ENCODE measurements at regions not wholly inside any gene's neighbourhood (a gene's known extent, or its start where the extent isn't known, plus 50 kb on each side); places are given as distances from the start of the nearest gene placed in this dataset.

DNA sequence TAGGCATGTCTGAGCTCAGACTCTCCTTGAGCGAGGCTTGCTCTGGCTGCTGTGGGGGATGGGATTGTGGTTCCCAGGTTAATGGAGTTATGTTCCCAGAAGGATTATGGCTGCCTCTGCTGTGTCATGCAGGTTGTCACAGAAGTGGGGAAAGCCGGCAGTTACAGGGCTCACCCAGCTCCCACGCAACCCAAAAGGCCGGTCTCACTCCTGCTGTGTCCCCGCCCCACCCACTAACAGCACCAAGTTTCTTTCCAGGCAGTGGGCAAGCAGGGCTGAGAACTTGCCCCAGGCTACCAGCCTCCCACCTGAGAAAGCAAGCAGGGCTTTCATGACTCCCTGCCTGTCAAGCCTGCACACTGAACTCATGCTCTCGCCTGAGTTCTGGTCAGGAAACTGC, 750.5 kb downstream of the FRK start:
- TF ChIP-seq CEBPB (IDR thresholded peaks at IDR 0.05; ENCODE audit: low read depth) (no peak), SP1 (IDR thresholded peaks at IDR 0.05; ENCODE audit: low read depth) (no peak)
- CTCF ChIA-PET, result no interaction called here
- no peak overlapping the region for H3K27ac ChIP-seq (ENCODE audit: low read depth, low read length)
- no TSS peak for BruUV-seq (replicated peaks)
- no peaks in the 10 kb centered on the region for H3K9me3 ChIP-seq (ENCODE audit: control insufficient read depth in 1 of 2, insufficient read depth in 1 of 2, low read depth in 1 of 2, low read length in 2 of 2)
- H3K4me1 ChIP-seq (ENCODE audit: control insufficient read depth in 1 of 2, insufficient read depth in 2 of 2, low read length in 2 of 2), result no peaks in the 10 kb centered on the region
- POLR2A ChIA-PET, result no interaction called here
- no peaks in the 10 kb centered on the region for H3K36me3 ChIP-seq (ENCODE audit: control insufficient read depth in 1 of 2, insufficient read depth in 2 of 2, low read length in 2 of 2)
- no peaks in the 10 kb centered on the region for H3K27me3 ChIP-seq (ENCODE audit: insufficient read depth, low read length)
- no peaks in the 10 kb centered on the region for H4K20me1 ChIP-seq (ENCODE audit: insufficient read depth)
- no peaks in the 10 kb centered on the region for H3K9me2 ChIP-seq (ENCODE audit: insufficient read depth)
- ATAC-seq (no peak), DNase-seq (ENCODE audit: low read depth, low spot score) (no peak)
- H3K9ac ChIP-seq (ENCODE audit: low read length), result no peak overlapping the region
- H3K4me2 ChIP-seq (ENCODE audit: low read length), result no peak overlapping the region
- no peaks in the 10 kb centered on the region for H3K79me2 ChIP-seq (ENCODE audit: insufficient read depth, low read length)
- no peak overlapping the region for H3K4me3 ChIP-seq (replicated peaks in 1 of 2; ENCODE audit: low read depth in 1 of 2, low read length in 2 of 2)
- H2AFZ ChIP-seq (ENCODE audit: low read depth, low read length, poor library complexity, severe bottlenecking), result no peak overlapping the region
- intact Hi-C loops (cut with micrococcal nuclease), result no loop called here
- RAD21 ChIA-PET (ENCODE audit: low non-redundant PET in 1 of 2, low total read pairs in 2 of 2, uncharacterized antibody in 2 of 2, unreplicated experiment in 2 of 2), result no interaction called here

DNA sequence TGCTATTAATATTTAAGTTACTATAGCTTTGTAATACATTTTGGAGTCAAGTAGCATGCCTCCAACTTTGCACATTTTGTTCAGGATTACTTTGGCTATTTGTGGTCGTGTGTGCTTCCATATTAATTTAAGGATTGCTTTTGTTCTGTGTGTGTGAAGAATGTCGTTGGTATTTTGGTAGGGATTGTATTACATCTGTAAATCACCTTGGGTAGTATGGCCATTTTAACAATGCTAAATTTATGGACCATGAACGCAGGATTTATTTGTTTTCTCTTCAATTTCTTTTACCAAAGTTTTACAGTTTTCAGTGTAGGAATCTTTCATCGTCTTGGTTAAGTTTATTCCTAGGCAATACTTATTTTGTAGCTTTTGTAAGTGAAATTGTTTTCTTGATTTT, 758.0 kb downstream of the FRK start:
- intact Hi-C loops (cut with micrococcal nuclease), result no loop called here
- ATAC-seq, result no peak
- CTCF ChIA-PET, result no interaction called here

More for the DNA sequence above, 758.0 kb downstream of the FRK start:
- Histone ChIP-seq H3K4me1 (ENCODE audit: control insufficient read depth in 1 of 2, insufficient read depth in 2 of 2, low read length in 2 of 2) (no peaks in the 10 kb centered on the region), H3K27me3 (ENCODE audit: insufficient read depth, low read length) (no peaks in the 10 kb centered on the region), H3K4me3 (replicated peaks in 1 of 2; ENCODE audit: low read depth in 1 of 2, low read length in 2 of 2) (no peak overlapping the region), H3K4me2 (ENCODE audit: low read length) (no peak overlapping the region), H3K79me2 (ENCODE audit: insufficient read depth, low read length) (no peaks in the 10 kb centered on the region), H3K9ac (ENCODE audit: low read length) (no peak overlapping the region), H3K9me2 (ENCODE audit: insufficient read depth) (no peaks in the 10 kb centered on the region), H3K36me3 (ENCODE audit: control insufficient read depth in 1 of 2, insufficient read depth in 2 of 2, low read length in 2 of 2) (no peaks in the 10 kb centered on the region), H4K20me1 (ENCODE audit: insufficient read depth) (no peaks in the 10 kb centered on the region), H2AFZ (ENCODE audit: low read depth, low read length, poor library complexity, severe bottlenecking) (no peak overlapping the region), H3K9me3 (ENCODE audit: control insufficient read depth in 1 of 2, insufficient read depth in 1 of 2, low read depth in 1 of 2, low read length in 2 of 2) (no peaks in the 10 kb centered on the region), H3K27ac (ENCODE audit: low read depth, low read length) (no peak overlapping the region)
- ChIA-PET RAD21 (ENCODE audit: low non-redundant PET in 1 of 2, low total read pairs in 2 of 2, uncharacterized antibody in 2 of 2, unreplicated experiment in 2 of 2) (no interaction called here), POLR2A (no interaction called here)
- no peak for DNase-seq (ENCODE audit: low read depth, low spot score)
- BruUV-seq (replicated peaks), result no TSS peak
- TF ChIP-seq JUND (IDR thresholded peaks at IDR 0.05) (no peak), CBX3 (IDR thresholded peaks at IDR 0.05; ENCODE audit: low read depth) (no peak)
- TF ChIP-seq, protein P1, sequence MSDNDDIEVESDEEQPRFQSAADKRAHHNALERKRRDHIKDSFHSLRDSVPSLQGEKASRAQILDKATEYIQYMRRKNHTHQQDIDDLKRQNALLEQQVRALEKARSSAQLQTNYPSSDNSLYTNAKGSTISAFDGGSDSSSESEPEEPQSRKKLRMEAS (IDR thresholded peaks at IDR 0.05), result no peak
- TF ChIP-seq, protein P2, sequence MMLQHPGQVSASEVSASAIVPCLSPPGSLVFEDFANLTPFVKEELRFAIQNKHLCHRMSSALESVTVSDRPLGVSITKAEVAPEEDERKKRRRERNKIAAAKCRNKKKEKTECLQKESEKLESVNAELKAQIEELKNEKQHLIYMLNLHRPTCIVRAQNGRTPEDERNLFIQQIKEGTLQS (IDR thresholded peaks at IDR 0.05), result no peak
